ENCODE measurements at regions not wholly inside any gene's neighbourhood (a gene's known extent, or its start where the extent isn't known, plus 50 kb on each side); places are given as distances from the start of the nearest gene placed in this dataset.

DNA sequence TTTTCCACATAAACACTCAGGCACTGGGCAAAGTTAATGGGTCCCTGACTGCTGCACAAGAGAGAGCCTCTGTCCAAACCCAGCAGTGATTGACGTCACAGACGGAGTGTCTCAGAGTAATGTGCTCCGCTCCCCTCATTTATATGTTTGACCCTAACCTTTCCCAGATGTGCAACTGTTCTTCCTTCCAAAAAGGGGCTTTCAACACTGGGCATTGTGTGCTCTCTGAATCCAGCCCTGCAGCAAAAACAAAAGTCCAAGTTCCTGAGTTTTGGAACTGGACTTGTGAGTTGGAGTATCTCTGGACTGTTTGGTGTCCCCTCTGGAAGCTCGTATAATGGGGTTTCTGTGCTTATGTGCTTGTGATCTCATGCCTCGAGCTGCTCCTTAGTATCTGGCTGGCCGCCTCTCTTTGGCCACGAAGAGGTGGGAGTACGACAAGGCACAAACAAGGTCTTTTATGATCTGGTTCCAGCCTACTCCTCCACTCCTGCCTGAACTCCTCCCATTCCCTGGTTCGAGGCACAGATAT is 76.4 kb upstream of the SMIM36 start:
- H3K4me3 ChIP-seq (ENCODE audit: low read depth, low read length): no peak overlapping the region
- TF ChIP-seq, protein P1, sequence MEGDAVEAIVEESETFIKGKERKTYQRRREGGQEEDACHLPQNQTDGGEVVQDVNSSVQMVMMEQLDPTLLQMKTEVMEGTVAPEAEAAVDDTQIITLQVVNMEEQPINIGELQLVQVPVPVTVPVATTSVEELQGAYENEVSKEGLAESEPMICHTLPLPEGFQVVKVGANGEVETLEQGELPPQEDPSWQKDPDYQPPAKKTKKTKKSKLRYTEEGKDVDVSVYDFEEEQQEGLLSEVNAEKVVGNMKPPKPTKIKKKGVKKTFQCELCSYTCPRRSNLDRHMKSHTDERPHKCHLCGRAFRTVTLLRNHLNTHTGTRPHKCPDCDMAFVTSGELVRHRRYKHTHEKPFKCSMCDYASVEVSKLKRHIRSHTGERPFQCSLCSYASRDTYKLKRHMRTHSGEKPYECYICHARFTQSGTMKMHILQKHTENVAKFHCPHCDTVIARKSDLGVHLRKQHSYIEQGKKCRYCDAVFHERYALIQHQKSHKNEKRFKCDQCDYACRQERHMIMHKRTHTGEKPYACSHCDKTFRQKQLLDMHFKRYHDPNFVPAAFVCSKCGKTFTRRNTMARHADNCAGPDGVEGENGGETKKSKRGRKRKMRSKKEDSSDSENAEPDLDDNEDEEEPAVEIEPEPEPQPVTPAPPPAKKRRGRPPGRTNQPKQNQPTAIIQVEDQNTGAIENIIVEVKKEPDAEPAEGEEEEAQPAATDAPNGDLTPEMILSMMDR (conservative IDR thresholded peaks at IDR 0.05; ENCODE audit: low read depth, low read length): no peak
- DNase-seq (ENCODE audit: low read depth): peak; percentile 50

DNA sequence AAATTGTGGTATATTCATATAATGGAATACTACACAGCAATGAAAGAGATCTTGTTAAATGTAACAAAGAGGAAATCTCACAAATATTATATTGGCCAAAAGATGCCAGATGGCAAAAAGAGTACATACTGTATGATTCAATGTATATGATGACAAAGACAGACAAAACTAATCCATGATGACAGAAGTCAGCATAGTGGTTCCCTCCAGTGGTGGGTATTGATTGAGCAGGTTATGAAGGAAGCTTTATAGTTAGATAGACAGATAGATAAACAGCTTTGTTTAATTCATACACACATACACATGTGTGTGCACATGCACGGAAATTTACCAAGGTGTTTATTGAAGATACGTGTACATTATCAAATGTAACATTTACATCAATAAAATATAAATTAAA is 74.4 kb upstream of the SMIM36 start:
- TF ChIP-seq, protein P1 (conservative IDR thresholded peaks at IDR 0.05; ENCODE audit: low read depth, low read length): no peak
- no peak overlapping the region for H3K4me3 ChIP-seq (ENCODE audit: low read depth, low read length)
- no peak for DNase-seq (ENCODE audit: low read depth)

DNA sequence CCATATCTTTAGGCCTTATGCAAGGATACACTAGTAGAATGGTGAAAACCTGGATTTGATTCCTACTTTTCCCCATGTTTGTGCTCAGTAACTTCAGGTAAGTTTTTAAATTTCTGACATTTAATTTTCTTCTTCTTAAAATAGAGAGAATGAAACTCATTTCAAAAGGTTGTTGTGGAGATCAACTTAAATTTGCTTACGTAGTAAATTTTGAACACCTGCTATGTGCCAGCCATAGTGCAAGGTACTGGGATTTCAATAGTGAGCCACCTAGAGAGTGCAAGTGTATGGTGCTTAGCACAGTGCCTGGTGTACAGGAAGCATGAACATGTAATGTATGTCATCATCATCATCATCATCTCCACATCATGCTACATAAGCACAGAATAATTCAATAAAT is 73.6 kb upstream of the SMIM36 start:
- TF ChIP-seq, protein P1 (conservative IDR thresholded peaks at IDR 0.05; ENCODE audit: low read depth, low read length): no peak
- no peak for DNase-seq (ENCODE audit: low read depth)
- no peak overlapping the region for H3K4me3 ChIP-seq (ENCODE audit: low read depth, low read length)

DNA sequence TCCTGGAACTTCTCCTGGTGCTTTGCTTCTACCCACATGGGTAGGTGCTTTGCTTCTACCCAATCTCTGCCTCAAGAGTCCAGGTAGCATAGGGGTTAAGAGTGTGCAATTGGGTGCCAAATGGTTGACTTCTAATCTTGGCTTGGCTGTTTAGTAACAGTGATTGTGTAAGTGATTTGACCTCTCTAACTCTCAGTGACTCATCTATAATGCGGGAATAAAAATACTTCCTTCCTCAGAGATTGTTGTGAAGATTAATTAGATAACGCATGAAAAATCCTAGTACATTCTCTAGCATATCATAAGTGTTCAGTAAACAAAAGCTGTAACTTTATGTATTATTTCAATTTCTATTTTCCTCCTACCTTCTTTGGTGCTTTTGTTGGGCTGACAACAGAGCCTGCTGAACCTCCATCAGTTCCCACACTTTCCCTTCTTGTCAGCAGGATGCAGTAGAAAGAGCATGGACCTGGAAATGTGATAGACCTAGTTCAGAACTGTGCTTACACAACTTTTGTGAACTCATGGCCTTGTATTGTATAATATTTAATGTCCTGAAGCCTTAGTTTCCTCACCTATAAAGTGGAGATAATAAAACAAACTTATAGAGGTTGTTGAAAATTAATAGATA is 72.9 kb upstream of the SMIM36 start:
- TF ChIP-seq, protein P1 (conservative IDR thresholded peaks at IDR 0.05; ENCODE audit: low read depth, low read length): no peak
- no peak overlapping the region for H3K4me3 ChIP-seq (ENCODE audit: low read depth, low read length)
- DNase-seq (ENCODE audit: low read depth): peak; percentile 37

DNA sequence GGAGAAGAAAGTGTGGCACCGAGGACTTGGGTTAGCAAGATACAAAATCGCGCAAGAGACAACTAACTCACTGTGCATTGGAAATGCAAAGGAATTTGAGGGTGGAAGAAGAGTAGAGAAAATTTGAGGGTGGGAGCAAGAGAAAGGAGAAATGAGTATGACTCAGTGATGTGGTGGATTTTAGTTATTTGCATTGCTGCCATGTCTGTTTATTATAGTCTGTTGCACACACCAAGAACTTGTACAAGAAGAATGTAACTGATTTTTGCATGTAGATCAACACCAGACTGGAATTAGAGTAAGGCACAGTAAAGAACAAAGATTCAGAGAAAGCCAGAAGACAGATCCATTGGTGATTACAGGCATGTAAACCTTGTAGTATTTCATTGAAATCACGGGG is 71.6 kb upstream of the SMIM36 start:
- TF ChIP-seq, protein P1 (conservative IDR thresholded peaks at IDR 0.05; ENCODE audit: low read depth, low read length): no peak
- H3K4me3 ChIP-seq (ENCODE audit: low read depth, low read length): no peak overlapping the region
- no peak for DNase-seq (ENCODE audit: low read depth)

DNA sequence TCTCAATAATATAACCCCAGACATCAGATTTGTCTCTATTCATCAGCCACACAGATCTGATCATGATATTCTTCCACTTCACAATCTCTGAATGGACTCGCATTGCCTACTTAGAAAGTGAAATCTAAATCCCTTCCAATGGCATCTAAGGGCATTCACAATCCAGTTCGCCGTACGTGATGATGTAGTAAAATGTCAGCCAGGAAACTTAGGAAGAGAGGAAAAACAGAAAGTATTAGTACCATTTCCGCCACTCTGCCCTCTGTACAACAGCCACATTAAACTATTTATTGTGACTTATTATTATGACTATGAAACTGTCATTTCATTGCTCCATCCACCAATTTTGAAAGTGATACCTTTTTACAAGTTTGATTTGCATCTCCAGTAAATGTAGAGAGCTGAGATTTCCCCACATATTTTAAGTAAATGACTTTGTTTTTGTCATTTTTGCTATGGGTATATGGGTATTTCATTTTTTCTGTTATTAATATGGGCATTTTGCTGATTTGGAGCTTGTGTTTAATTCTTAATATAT is 69.4 kb upstream of the SMIM36 start:
- H3K4me3 ChIP-seq (ENCODE audit: low read depth, low read length): no peak overlapping the region
- no peak for DNase-seq (ENCODE audit: low read depth)
- TF ChIP-seq, protein P1 (conservative IDR thresholded peaks at IDR 0.05; ENCODE audit: low read depth, low read length): no peak

DNA sequence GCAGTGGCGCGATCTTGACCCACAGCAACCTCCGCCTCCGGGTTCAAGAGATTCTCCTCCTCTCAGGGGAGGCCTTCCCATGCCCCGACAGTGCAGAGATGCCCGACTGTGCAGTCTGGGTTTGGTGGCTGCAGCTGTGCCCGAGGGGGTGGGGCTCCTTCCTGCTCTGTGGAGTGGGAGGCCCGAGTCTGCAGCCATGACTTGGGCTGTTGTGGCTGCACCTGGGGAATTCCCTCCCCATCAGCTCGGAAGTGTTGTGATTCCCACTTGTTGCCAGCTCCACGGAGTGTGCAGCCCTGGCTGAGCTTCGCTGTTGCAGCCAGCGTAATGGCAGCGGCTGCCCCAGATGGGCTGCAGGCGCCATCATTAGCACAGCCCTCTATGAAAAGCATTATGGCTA is 66.4 kb upstream of the SMIM36 start:
- H3K4me3 ChIP-seq (ENCODE audit: low read depth, low read length): peak overlapping the region; percentile 43
- TF ChIP-seq, protein P1 (conservative IDR thresholded peaks at IDR 0.05; ENCODE audit: low read depth, low read length): no peak
- peak; percentile 46 for DNase-seq (ENCODE audit: low read depth)

Measured in choroid plexus epithelial cell (primary cell).